Mucosa of descending colon (tissue), 3 donors: ENCODE measurements at regions not wholly inside any gene's neighbourhood (a gene's known extent, or its start where the extent isn't known, plus 50 kb on each side); places are given as distances from the start of the nearest gene placed in this dataset.
A peak's percentile ranks its signal among the peaks of the same experiment; 100 is the strongest.
"Not testable (repeated sequence)": the region's sequence is repeated elsewhere in the genome, so short reads cannot be mapped to it uniquely, and the experiment has no call there.

Experiments
- ATAC-seq: fragments of 200-7000 bp; cut with Tn5 transposase; one replicate; pipeline ENCODE4 v1.9.1; 2020; ENCODE audit warnings: mild to moderate bottlenecking, moderate library complexity
- DNase-seq, 3 donors: peaks; one replicate each; pipeline ENCODE4 v3.0.0-alpha.2; 2020
- H3K36me3 ChIP-seq: fragments of 200-600 bp; one replicate; pipeline ENCODE4 v1.8.0; 2021; ENCODE audit warnings: low read depth, mild to moderate bottlenecking
- H3K4me1 ChIP-seq: fragments of 200-600 bp; one replicate; pipeline ENCODE4 v1.8.0; 2021; ENCODE audit warnings: low read depth, mild to moderate bottlenecking
- H3K4me3 ChIP-seq: fragments of 200-600 bp; one replicate; pipeline ENCODE4 v1.8.0; 2021; ENCODE audit warnings: mild to moderate bottlenecking
- H3K9me3 ChIP-seq: fragments of 200-600 bp; one replicate; pipeline ENCODE4 v1.8.0; 2021; ENCODE audit warnings: mild to moderate bottlenecking
- CTCF ChIP-seq: fragments of 200-600 bp; IDR thresholded peaks from one replicate; pipeline ENCODE4 v1.8.0; 2022; ENCODE audit warnings: antibody characterized with exemption, mild to moderate bottlenecking
- intact Hi-C, 2 donors: fragments of 100-400 bp; cut with DNase I in 1 of 2; cut with micrococcal nuclease in 1 of 2; formaldehyde crosslinking; loops; one replicate each; pipeline versions ENCODE4 v1.11.0 to v1.11.1; 2022; cut with DNase I, micrococcal nuclease
- donor health status: DM: no; HTN: no; CAD: no; lungs with moderate emphysema.
- donor health status: DM: no; HTN: no; CAD: no.
- donor health status: DM: no; HTN: yes; CAD: no.

- intact Hi-C loops, result no loop called here
- TF ChIP-seq CTCF, result no peak
- H3K4me1 ChIP-seq, result no peaks in the 10 kb centered on the region
- DNase-seq (no peak), ATAC-seq (peak; percentile 69)
- no peaks in the 10 kb centered on the region for H3K9me3 ChIP-seq
- H3K36me3 ChIP-seq, result no peaks in the 10 kb centered on the region
- no peak overlapping the region for H3K4me3 ChIP-seq
Observed at GRCh38 chr5:17406423-17406838, 91.6 kb upstream of the TAF11L2 start.

GRCh38 chr5:17411436-17412402 lies 86.3 kb upstream of the TAF11L2 start:
- TF ChIP-seq CTCF, result no peak
- no peak for DNase-seq
- Histone ChIP-seq H3K4me3 (no peak overlapping the region), H3K36me3 (no peaks in the 10 kb centered on the region), H3K9me3 (no peaks in the 10 kb centered on the region), H3K4me1 (no peaks in the 10 kb centered on the region)
- ATAC-seq, result no peak
- intact Hi-C loops, result no loop called here

GRCh38 chr5:17412760-17413671 lies 85.0 kb upstream of the TAF11L2 start:
- TF ChIP-seq CTCF, result no peak
- H3K9me3 ChIP-seq, result no peaks in the 10 kb centered on the region
- H3K36me3 ChIP-seq, result no peaks in the 10 kb centered on the region
- intact Hi-C loops, result no loop called here
- no peaks in the 10 kb centered on the region for H3K4me1 ChIP-seq
- no peak for DNase-seq
- ATAC-seq, result peak; percentile 62
- H3K4me3 ChIP-seq, result no peak overlapping the region

- Histone ChIP-seq H3K9me3 (no peaks in the 10 kb centered on the region), H3K4me3 (no peak overlapping the region), H3K4me1 (no peaks in the 10 kb centered on the region), H3K36me3 (no peaks in the 10 kb centered on the region)
- ATAC-seq, result no peak
- DNase-seq, result no peak
- intact Hi-C loops, result no loop called here
- TF ChIP-seq CTCF, result no peak
Observed at GRCh38 chr5:17413691-17414090, 84.3 kb upstream of the TAF11L2 start.

- no peak for TF ChIP-seq CTCF
- DNase-seq (no peak), ATAC-seq (no peak)
- H3K9me3 ChIP-seq, result no peaks in the 10 kb centered on the region
- intact Hi-C loops, result no loop called here
- no peak overlapping the region for H3K4me3 ChIP-seq
- H3K36me3 ChIP-seq, result no peaks in the 10 kb centered on the region
- H3K4me1 ChIP-seq, result no peaks in the 10 kb centered on the region
Observed at GRCh38 chr5:17415321-17415758, 82.7 kb upstream of the TAF11L2 start.

- intact Hi-C loops, H3K9me3 ChIP-seq, H3K4me3 ChIP-seq, H3K4me1 ChIP-seq, ATAC-seq, DNase-seq, H3K36me3 ChIP-seq: not testable (repeated sequence)
Observed at GRCh38 chr5:17416374-17416773, 81.7 kb upstream of the TAF11L2 start.
